IMR-90 (cell line): ENCODE measurements at regions not wholly inside any gene's neighbourhood (a gene's known extent, or its start where the extent isn't known, plus 50 kb on each side); places are given as distances from the start of the nearest gene placed in this dataset.

Experiments used
- BHLHE40 ChIP-seq: fragments of 150-350 bp; IDR thresholded peaks from 2 replicates; pipeline ENCODE4 v1.6.1; 2016; ENCODE audit warnings: mild to moderate bottlenecking, low read depth, low read length
- CEBPB ChIP-seq: IDR thresholded peaks from 2 replicates; pipeline ENCODE4 v1.6.1; 2012; ENCODE audit warnings: low read depth, low read length, improper control_type of control experiment
- FOS ChIP-seq: fragments of 150-350 bp; IDR thresholded peaks from 2 replicates; pipeline ENCODE4 v1.6.1; 2016; ENCODE audit warnings: low read depth, low read length
- MAFK ChIP-seq: IDR thresholded peaks from 2 replicates; pipeline ENCODE4 v1.6.1; 2012; ENCODE audit warnings: low read depth, low read length, improper control_type of control experiment
- MAZ ChIP-seq: IDR thresholded peaks from 2 replicates; pipeline ENCODE4 v1.6.1; 2012; ENCODE audit warnings: low read depth, mild to moderate bottlenecking, low read length, improper control_type of control experiment, moderate library complexity, borderline replicate concordance
- MXI1 ChIP-seq: IDR thresholded peaks from 2 replicates; pipeline ENCODE4 v1.6.1; 2012; ENCODE audit warnings: low read depth, mild to moderate bottlenecking, low read length, moderate library complexity, borderline replicate concordance
- POLR2A ChIP-seq: IDR thresholded peaks from 2 replicates; pipeline ENCODE4 v1.6.1; 2012; ENCODE audit warnings: mild to moderate bottlenecking, low read depth, low read length
- RAD21 ChIP-seq: IDR thresholded peaks from 2 replicates; pipeline ENCODE4 v1.6.1; 2012; ENCODE audit warnings: low read length, improper control_type of control experiment
- RFX5 ChIP-seq: IDR thresholded peaks from 2 replicates; pipeline ENCODE4 v1.8.0; 2012; ENCODE audit warnings: low read depth, mild to moderate bottlenecking, low read length, moderate library complexity
- SMC3 ChIP-seq: fragments of 150-350 bp; IDR thresholded peaks from 2 replicates; pipeline ENCODE4 v1.6.1; 2016; ENCODE audit warnings: low read depth, mild to moderate bottlenecking, antibody characterized with exemption, low read length, moderate library complexity
- TF ChIP-seq, protein P1 (sequence below): conservative IDR thresholded peaks from 2 replicates; pipeline ENCODE4 v1.5.1; 2012; ENCODE audit warnings: mild to moderate bottlenecking, low read depth, low read length, improper control_type of control experiment
- TF ChIP-seq, protein P2 (sequence below): fragments of 150-350 bp; IDR thresholded peaks from 2 replicates; pipeline ENCODE4 v1.6.1; 2017; ENCODE audit warnings: mild to moderate bottlenecking, antibody characterized with exemption, low read length, low read depth
- TF ChIP-seq, protein P3 (sequence below): fragments of 150-350 bp; IDR thresholded peaks from 2 replicates; pipeline ENCODE4 v1.6.1; 2016; ENCODE audit warnings: low read depth, mild to moderate bottlenecking, low read length, moderate library complexity, borderline replicate concordance

DNA sequence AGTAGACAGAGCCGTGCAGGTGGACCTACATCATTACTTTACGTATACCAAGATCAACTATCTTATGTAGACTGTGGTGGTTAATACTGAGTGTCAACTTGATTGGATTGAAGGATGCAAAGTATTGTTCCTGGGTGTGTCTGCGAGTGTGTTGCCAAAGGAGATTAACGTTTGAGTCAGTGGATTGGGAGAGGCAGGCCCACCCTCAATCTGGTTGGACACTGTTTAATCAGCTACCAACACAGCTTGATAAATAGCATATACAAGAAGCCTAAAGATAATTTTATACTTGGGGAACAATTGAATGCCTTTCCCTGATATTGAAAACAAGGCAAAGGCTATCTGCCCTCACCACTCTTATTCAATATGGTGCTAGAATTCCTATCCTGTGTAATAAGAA is 604.2 kb upstream of the ZEB2 start:
- TF ChIP-seq SMC3 (no peak), POLR2A (no peak), MAZ (no peak), RAD21 (no peak), RFX5 (no peak), CEBPB (no peak), MAFK (no peak), FOS (no peak), BHLHE40 (no peak), MXI1 (no peak)
- TF ChIP-seq, protein P1, sequence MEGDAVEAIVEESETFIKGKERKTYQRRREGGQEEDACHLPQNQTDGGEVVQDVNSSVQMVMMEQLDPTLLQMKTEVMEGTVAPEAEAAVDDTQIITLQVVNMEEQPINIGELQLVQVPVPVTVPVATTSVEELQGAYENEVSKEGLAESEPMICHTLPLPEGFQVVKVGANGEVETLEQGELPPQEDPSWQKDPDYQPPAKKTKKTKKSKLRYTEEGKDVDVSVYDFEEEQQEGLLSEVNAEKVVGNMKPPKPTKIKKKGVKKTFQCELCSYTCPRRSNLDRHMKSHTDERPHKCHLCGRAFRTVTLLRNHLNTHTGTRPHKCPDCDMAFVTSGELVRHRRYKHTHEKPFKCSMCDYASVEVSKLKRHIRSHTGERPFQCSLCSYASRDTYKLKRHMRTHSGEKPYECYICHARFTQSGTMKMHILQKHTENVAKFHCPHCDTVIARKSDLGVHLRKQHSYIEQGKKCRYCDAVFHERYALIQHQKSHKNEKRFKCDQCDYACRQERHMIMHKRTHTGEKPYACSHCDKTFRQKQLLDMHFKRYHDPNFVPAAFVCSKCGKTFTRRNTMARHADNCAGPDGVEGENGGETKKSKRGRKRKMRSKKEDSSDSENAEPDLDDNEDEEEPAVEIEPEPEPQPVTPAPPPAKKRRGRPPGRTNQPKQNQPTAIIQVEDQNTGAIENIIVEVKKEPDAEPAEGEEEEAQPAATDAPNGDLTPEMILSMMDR, result no peak
- TF ChIP-seq, protein P2, sequence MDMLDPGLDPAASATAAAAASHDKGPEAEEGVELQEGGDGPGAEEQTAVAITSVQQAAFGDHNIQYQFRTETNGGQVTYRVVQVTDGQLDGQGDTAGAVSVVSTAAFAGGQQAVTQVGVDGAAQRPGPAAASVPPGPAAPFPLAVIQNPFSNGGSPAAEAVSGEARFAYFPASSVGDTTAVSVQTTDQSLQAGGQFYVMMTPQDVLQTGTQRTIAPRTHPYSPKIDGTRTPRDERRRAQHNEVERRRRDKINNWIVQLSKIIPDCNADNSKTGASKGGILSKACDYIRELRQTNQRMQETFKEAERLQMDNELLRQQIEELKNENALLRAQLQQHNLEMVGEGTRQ, result no peak
- TF ChIP-seq, protein P3, sequence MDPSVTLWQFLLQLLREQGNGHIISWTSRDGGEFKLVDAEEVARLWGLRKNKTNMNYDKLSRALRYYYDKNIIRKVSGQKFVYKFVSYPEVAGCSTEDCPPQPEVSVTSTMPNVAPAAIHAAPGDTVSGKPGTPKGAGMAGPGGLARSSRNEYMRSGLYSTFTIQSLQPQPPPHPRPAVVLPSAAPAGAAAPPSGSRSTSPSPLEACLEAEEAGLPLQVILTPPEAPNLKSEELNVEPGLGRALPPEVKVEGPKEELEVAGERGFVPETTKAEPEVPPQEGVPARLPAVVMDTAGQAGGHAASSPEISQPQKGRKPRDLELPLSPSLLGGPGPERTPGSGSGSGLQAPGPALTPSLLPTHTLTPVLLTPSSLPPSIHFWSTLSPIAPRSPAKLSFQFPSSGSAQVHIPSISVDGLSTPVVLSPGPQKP, result no peak
